ENCODE measurements at regions not wholly inside any gene's neighbourhood (a gene's known extent, or its start where the extent isn't known, plus 50 kb on each side); places are given as distances from the start of the nearest gene placed in this dataset.
"Not testable (repeated sequence)": the region's sequence is repeated elsewhere in the genome, so short reads cannot be mapped to it uniquely, and the experiment has no call there.

DNA sequence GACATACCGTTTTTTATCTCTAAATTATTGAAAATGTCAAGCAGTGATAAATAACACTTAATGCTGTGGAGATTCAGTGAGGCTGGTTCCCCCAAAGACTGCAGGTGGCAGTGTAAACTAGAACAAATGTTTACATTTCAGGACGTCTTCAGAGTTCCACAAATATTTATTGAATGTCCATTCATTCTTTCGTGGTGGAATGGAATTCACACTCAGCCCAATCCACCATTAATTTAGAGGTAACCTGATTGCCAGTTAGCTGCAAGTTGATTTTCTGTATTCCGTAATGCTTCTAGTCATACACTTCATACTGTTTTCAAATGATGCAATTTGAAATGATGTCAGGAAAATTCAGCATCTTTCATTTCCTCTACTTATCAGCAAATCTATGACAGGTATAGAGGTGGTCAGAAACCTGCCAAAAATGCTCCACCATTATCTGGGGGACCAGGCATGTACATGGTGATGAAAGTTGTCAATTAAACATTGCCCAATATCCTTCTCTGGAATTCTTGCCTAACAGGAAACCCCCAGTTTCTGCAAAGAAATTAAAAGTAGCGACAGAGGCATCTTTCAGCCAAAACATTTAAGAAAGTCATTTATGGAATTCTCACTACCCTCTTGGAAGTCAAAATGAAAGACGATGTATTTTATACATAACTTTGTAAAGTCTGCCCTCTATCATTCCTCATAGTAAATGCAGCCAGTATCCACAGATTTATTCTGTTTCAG is 94.3 kb upstream of the BMAL1 start:
- DNase-seq: no peak

DNA sequence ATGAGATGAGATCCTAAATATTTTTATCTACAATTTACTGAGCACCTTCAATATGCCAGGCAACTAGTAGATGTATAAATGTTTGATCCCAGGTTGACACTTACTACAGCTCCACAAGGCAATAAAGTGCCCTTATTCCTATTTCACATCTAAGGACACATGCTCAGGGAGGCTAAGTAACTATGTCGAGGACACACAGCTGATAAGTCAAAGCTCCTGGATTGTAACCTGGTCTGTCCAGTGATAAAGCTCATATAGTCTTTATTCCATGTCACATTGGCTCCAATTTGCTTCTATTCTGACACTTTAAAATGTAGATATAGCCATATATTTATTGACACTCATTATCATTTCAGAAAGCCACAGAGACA is 93.8 kb upstream of the BMAL1 start:
- DNase-seq: no peak

DNA sequence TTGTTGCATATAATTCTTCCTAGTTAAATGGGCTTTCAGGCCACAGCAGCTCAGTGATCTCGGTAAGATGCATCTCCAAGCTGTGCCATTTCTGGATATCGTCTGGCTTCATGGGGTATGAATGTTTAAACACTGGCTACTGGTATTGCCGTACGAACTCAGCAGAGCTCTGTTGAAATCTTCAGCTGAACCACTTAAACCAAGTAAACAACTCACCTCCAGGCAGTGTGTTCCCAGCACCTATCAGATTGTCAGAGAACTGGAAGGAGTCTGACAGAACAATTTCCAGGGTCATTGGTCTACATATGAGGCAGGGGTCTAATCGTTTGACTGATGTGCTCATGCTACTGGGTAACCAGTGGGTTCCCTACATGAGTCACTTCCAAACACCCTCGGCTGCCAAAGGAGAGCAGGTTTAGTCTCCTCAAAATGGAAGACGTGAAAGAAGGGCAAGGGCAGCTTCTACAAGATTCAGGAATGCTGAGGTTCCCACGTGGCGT is 93.2 kb upstream of the BMAL1 start:
- no peak for DNase-seq

DNA sequence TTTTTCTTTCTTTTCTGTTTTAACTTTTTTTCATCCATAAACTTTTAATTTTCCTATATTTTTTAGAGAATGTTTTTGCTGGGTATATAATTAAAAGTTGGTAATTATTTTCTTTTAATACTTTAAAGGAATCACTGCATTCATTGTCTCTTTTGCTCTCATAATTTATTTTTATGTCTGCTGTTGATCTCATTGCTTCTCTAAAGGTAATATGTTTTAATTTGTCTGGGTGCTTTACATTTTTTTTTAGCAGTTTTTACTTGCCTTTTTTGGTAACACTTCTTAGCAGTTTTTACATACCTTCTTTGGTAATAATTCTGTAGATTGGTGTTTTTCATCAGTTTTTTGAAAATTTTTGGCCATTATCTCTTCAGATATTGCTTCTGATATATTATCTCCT is 89.4 kb upstream of the BMAL1 start:
- DNase-seq: no peak

DNA sequence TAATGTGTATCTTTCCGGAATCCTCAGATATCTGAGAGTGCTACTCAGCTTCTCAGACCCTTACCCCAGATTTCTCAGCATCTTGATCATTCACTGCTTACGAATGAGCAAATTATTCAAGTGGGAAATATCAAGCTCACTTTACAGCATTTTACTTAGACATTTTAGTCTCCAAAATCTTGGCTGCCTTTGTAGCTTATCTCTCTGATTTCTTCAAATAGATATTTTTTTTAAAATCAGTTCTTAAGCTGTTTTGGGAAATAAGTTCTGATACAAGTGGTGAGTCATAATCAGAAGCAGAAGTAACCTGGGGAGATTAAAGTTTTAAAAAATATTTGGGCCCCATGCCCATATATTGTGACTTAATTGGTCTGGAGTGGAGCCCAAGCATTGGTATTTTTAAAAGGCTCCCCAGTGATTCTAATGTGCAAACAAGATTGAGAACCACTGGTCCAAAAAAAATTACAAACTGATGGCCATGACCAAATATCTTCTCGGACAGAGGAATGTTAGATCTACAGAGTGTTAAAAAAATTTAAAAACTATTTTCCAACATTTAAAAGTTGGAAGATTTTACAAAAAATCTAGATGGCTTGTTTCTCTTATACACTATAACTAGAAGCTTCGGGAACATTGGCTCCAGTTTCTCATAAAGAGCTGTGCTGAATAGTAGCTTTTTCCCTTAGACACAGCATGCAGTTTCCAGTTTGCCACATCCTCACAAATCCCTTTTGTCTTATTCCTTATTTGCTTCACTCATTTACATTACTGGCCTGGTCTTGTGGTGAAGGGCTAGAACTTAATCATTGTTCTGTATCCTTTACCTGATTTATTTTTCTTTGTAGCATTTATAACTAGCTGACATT is 87.8 kb upstream of the BMAL1 start:
- DNase-seq: no peak

DNA sequence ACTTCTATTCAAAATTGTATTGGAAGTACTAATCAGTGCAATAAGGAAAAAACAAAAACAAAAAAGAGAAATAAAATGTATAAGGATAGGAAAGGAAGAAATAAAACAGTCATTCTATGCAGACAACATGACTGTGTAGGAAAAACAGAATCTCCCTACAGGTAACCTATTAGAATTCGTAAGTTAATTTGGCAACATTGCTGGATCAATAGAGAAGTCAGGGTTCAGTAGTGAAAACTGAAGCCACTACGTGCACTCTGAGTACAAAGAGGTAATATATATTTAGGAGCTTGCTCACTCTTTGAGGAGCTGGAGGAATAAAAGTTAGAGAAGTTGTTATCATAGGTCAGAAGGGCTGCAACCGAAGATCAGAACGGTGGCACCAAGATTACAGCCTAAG is 84.0 kb upstream of the BMAL1 start:
- no peak for DNase-seq

DNA sequence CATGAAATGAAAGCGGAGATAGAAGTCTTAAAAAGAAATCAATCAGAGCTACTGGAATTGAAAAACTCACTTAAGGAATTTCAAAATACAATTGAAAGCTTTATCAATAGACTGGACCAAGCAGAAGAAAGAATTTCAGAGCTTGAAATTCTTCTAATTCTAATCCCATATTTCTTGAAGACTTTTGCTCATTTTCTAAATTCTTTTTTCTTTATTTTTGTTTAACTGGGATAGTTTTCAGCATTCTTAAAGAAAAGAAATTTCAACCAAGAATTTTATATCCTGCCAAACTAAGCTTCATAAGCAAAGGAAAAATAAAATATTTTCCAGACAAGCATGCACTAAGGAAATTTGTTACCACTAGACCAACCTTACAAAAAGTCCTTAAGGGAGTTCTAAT is 80.2 kb upstream of the BMAL1 start:
- not testable (repeated sequence) for DNase-seq

DNA sequence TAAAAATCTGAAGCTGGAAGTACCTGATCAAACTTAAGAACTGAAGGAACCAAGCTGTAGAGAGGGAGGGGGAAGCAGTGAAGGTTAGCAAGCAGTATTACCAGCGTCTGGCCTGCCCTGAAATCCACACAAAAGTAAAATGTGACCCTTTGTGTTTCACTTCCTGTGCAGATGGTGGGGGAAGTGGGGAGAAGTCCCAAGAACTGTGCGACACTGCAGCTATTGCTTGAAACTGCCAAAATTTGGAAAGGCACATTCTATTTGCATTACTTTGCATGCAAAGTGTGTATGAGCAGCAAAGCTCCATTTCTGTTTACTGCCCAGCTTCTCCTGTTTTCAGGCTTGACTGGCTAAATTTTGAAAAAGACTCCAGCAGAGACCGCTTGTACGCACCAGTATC is 72.1 kb upstream of the BMAL1 start:
- no peak for DNase-seq

DNA sequence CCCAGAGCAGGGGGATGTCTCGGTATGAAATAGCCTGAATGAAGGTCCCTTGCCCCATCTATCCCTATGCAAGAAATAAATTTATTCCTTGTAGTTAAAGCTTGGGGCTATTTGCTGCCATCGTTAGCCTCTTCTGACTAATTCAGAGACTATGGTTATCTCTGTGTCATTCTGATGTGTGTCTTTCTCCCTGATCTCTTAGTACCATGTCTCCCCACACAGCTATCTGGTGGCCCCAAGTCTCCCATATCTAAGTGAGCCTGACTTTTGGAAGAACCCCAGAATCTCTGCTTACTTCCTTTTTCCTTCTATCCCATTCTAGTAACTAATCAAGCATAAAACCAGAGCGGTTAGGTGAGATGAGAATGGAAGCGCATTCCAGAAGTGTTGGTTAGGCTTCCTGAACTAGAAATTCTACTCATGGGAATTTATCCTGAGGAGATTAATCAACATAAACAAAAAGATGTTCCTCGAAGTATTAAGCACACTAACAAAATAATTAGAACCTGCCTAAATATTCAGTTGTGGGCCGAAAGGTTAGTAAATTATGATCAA is 71.4 kb upstream of the BMAL1 start:
- no peak for DNase-seq

DNA sequence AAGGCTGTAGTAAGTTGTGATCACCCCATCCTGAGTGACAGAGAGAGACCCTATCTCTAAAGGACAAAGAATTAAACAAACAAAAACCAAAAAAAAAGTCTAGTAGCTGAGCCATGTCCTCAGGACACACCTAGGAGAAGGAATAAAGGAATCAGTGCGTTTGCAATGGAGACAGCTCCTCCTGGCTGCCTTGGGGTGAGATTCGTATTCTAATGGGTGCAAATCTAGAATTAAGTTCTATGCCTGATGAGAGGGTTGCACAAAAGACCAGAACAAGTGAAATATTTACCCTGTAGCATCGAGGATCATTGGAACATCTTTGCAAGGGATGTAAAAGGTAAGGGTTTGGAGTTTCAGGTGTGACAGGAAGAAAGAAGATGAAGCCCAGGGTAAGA is 70.3 kb upstream of the BMAL1 start:
- no peak for DNase-seq

DNA sequence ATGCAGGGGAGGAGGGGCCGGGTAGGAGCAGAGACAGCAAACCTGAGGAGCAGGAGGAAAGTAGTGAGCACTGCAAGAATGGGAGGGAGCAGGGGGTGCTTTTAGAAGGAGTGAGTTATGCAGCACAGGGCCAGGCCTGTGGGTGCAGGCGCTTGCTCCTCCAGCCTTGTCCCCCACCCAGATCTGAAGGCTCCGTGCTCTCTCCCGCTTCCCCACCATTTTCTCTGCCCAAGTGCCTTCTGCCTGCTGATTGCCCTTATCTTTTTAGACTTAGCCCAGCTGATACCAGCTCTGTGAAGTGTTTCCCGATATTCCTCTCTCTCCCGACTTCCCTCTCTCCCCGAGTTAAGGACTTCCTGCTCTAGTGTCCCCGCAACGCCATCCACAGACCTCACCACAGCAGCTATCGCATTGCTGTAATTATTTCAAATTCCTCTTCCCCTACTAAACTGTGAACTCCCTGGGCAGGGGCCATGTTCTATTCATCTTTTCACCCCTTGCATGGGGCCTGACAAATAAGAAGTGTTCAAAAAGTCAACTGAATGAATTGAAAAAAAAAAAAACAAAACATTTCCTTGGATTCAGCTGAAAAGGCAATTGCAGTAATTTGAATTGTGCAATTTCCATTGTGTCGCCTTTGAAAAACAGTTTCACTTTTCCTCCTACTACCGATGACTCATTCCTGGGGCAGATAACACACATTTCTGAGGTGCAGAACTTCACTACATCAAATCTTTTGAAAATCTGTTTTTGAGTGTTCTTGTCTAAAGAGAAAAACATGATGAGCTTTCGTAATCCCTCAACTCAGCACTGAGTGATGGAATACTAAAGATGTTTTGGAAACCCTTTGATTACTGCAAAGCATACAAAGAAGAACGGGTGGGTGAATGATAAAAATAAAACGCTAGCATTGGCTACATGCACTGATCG is 69.7 kb upstream of the BMAL1 start:
- no peak for DNase-seq

DNA sequence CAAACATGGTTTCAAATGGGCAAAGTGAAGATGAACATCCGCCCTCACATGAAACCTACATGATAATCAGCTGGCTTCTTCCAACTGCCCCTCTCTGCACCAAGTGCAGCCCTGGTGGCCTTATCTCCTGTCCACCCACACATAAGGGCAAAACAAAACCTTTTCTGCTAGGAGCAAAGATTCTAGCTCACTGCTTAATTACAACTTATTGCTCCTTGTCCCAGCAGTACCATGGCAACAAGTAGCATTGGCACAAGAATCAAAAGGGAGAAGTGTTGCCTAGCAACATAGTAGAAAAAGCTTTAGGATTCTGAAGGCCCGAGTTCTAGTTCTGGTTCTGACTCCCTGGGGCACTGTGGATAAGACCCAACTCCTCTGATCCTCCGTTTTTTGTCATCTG is 68.7 kb upstream of the BMAL1 start:
- no peak for DNase-seq

DNA sequence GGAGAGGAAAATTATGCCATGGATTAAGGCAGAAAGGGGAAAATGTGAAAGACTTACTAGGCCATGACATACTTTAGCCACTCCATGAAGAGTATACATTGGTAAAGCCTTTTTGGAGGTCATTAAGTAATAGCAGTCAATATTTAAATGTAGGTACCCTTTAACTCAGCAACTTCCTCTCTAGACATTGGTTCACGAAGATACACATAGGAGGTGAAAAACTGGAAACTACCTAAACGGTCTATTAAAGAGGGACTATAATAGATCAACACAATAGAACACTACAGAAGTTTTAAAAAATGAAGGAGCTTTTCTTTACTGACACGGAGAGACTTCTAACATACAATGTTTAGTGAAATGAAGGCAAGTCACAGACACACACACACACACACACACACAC is 68.2 kb upstream of the BMAL1 start:
- DNase-seq: no peak

DNA sequence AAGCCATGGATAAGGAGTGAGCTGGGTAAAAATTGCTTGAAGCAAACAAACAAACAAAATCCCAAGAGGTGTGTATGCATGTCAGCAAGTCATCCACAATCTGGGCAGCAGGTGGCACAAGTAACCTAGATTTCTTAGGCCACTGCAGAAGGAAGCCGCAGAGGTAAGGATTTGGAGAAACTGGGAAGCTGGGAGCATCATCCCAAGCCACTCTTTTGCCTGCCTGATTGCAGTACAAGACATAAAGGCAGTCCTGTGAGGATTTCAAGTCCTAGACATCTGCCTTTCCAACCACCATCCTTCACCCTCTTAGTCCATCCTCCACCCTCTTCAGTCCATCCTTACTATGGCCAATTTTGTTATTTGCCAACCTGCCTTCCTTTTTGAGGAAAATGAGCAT is 67.2 kb upstream of the BMAL1 start:
- DNase-seq: peak; percentile 54

DNA sequence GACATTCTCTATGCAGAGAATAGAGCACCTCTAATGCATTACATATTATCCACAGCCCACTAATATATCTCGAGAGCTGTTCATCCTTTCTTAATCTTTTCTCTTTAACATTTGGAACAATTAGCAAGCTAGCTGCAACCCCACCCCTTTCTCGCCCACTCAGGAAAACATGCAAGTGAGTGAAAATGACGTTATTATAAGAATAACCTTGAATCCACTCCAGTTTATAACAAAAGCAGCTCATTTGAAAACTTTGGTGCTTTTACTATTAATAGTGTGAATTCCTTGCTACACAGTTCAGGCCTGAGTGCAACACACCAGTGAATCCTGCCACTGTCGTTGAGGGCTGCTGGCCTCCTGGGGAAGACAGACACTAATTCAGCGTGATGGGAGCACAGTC is 63.3 kb upstream of the BMAL1 start:
- DNase-seq: no peak

DNA sequence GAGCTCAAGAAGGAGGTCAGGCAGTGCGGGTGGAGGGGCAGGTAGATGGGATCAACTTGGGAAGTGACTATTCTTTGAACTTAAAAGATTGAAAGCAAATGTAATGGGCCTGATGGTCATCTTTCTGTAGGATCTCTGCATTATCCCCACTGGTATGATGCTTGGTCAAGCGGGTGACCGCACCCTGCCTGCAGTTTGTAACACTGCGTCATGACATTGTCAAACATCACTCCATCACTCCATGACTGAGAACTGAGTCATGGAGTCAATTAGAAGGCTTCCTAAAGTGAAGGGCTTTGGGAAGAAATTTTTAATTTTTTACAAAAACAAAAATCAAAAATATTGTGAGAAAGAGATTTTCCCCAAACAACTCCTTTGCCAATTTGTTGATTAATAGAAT is 62.4 kb upstream of the BMAL1 start:
- DNase-seq: no peak

DNA sequence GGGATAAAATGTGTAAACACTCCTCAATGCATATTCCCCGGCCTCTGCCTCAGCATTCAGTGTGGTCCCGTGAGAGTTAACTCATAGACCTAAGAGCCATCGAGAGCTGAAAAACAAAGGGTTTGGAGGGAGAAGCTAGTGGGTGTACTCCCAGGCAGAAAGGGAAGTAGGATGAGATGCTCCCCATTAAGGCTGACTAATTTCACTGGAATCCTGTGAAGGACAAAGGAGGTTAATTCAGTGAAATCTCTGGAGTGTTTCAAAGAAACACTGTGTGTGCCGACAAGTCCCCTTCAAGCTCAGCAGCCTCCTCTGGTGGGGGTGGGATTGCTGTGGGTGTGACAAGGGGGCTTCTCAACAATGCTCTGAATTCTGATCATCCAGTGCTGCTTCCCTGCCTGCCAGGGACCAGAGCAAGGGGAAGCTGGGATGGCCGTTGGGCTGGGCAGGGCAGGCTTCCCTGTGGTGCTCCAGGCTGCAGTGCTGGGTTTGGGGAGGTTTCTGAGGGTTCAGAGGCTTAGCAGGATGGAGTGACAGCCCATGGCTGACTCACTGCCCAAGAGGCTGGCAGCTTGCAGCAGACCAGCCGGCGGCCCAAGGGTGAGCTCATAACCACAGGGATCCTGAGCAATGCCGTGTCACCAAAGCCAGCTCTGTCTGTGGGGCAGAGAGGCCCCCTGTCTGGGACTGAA is 61.4 kb upstream of the BMAL1 start:
- DNase-seq: no peak

DNA sequence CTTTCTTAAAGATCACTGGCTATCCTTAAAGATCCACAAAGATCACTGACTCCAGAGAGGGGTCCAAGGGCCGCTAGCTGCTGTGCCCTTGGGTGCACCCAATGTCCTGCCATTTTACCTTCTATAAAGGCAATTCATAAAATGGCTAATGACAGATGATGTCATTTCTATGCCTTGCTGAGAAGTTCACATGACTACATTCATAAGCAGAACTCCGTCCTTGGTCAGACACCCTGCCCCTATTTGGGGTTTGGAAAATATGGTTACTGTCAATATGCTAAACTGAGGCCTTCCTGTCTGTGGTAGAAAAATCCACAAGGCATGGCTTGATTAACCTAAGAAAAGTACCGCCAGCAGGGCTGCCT is 60.9 kb upstream of the BMAL1 start:
- no peak for DNase-seq

DNA sequence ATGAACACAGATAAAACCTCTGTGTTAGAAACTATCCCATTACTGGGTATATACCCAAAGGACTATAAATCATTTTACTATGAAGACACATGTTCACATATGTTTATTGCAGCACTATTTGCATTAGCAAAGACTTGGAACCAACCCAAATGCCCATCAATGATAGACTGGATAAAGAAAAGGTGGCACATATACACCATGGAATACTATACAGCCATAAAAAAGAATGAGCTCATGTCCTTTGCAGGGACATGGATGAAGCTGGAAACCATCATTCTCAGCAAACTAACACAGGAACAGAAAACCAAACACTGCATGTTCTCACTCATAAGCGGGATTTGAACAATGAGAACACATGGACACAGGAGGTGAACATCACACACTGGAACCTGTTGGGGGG is 58.9 kb upstream of the BMAL1 start:
- DNase-seq: not testable (repeated sequence)

DNA sequence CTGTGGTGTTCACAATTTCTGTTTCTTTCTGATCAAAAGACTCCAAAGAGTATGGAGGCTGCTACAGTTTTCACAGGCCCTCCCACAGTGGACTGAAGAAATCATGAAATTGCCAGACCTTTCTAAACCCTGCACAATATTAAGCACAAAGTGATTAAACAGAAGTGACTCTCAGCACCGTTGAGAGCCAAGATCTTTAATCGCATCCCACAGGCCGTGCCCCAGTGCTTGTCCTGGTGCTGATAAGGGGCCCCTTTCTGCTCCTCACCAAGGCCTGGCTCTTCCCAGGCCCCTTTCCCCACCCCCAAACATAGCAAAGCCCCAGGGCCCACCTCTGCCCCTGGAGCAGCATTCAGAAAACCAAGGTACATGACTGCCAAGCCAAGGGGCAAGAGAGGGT is 57.4 kb upstream of the BMAL1 start:
- no peak for DNase-seq

DNA sequence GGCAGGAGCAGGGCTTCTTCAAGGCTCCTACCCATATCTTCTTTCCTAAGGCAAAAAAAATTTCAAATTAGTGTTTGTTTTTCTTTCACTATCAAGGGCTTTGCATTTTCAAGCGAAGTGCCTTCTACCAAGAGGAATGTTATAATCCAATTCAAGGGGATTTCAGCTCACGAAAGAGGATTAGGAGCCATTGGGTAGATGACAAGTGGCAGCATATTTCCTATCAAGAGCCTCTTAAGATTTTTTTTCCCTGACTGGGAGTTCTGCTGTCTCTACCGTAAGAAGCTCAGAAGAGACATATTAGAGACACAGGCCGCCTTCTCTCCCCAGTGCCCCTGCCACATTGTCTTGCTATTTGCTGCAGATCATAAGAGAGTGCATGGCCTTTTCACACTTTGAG is 55.9 kb upstream of the BMAL1 start:
- no peak for DNase-seq

DNA sequence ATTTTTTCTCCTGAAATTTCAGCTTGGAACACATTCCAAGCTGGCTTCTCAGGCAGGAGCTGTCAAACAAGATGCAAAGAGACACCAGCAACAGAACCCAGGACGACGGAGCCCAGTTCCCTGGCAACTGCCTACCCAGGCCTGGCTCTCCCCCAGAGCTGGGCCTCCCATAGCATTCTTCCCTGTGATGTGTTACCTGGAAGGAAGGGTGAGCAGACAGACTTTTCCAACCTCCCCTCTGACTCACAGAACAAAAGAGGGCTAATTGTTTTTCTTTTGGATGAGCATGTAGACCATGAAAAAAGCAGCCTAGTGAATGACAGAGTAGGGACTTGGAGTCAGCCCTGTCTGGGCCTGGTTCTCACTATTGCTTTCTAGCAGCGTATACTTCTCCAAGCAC is 55.3 kb upstream of the BMAL1 start:
- DNase-seq: no peak
